ENCODE measurements at regions not wholly inside any gene's neighbourhood (a gene's known extent, or its start where the extent isn't known, plus 50 kb on each side); places are given as distances from the start of the nearest gene placed in this dataset.
"Not testable (repeated sequence)": the region's sequence is repeated elsewhere in the genome, so short reads cannot be mapped to it uniquely, and the experiment has no call there.

GRCh38 chr14:106317593-106317992, 791.2 kb downstream of the TMEM121 start:
- 0% methylated on average over 2 of the region's 5 CpGs for WGBS (ENCODE audit: missing lambda C conversion rate)
- no peaks in the 10 kb centered on the region for H3K9me3 ChIP-seq

DNA sequence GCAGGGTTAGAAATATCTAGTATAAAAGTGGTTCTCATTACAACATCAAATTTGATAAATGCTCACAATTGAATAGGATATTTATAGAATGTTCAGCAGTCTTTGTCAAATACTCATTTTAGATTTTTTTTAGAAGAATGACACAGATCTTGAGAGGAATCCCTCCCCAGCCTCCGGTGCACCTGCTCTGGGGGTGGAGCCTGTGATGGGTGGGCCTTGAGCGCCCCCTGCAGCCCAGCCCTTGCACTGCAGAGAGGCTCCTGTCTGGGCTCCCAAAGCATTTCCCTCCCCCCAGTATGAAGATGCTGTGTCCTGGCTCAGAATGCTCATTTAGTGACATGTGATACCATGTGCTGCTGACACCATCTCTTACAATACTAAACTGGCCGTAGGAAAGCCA, 792.3 kb downstream of the TMEM121 start:
- Histone ChIP-seq H3K4me3 (no peak overlapping the region), H3K4me1 (no peaks in the 10 kb centered on the region), H3K27ac (no peak overlapping the region), H3K9me3 (no peaks in the 10 kb centered on the region), H3K4me2 (no peak overlapping the region)
- FAIRE-seq = no peak
- no peak for DNase-seq (ENCODE audit: low read depth in 1 of 2, low spot score in 1 of 2)
- WGBS (ENCODE audit: missing lambda C conversion rate) = 0% methylated on average over 3 of the region's 3 CpGs
- POLR2A ChIA-PET = no interaction called here
- ATAC-seq = no peak
- TF ChIP-seq EHMT2 (IDR thresholded peaks at IDR 0.05; ENCODE audit: low read depth) (no peak), FOSL2 (IDR thresholded peaks at IDR 0.05) (no peak), FOSL2 (CRISPR knock-in tag; IDR thresholded peaks at IDR 0.05) (no peak), HDAC2 (IDR thresholded peaks at IDR 0.05) (no peak), SMC3 (IDR thresholded peaks at IDR 0.05) (no peak), ZFP36 (IDR thresholded peaks at IDR 0.05; ENCODE audit: borderline replicate concordance, partially characterized antibody) (no peak), POLR2A (IDR thresholded peaks at IDR 0.05; ENCODE audit: low read length) (no peak), ZNF302 (CRISPR knock-in tag; IDR thresholded peaks at IDR 0.05) (no peak), RFX5 (IDR thresholded peaks at IDR 0.05) (no peak)
- CTCF ChIA-PET = no interaction called here

More at GRCh38 chr14:106317593-106317992, 791.2 kb downstream of the TMEM121 start:
- ATAC-seq (no peak), DNase-seq (ENCODE audit: low read depth in 1 of 2, low spot score in 1 of 2) (no peak), FAIRE-seq (no peak)
- H3K4me1 ChIP-seq = no peaks in the 10 kb centered on the region
- H3K4me3 ChIP-seq = no peak overlapping the region
- H3K27ac ChIP-seq = no peak overlapping the region
- ChIA-PET POLR2A (no interaction called here), CTCF (interaction anchor here (0.6 kb wide), 1 partner anchor 9 kb away, joined by 3 read pairs; no protein-coding TSS in a partner anchor)
- H3K4me2 ChIP-seq = no peak overlapping the region
- TF ChIP-seq BHLHE40 (IDR thresholded peaks at IDR 0.05; ENCODE audit: low read depth, low read length) = no peak
- TF ChIP-seq USF2 (IDR thresholded peaks at IDR 0.05) = no peak
- no peak for TF ChIP-seq MAZ (IDR thresholded peaks at IDR 0.05; ENCODE audit: borderline replicate concordance, low read depth, low read length)
- TF ChIP-seq CEBPB (IDR thresholded peaks at IDR 0.05) = no peak
- no peak for TF ChIP-seq MAFK (IDR thresholded peaks at IDR 0.05; ENCODE audit: partially characterized antibody)
- TF ChIP-seq KDM5A (IDR thresholded peaks at IDR 0.05) = no peak
- no peak for TF ChIP-seq PHF8 (IDR thresholded peaks at IDR 0.05; ENCODE audit: borderline replicate concordance, low read depth)
- TF ChIP-seq, protein P1, sequence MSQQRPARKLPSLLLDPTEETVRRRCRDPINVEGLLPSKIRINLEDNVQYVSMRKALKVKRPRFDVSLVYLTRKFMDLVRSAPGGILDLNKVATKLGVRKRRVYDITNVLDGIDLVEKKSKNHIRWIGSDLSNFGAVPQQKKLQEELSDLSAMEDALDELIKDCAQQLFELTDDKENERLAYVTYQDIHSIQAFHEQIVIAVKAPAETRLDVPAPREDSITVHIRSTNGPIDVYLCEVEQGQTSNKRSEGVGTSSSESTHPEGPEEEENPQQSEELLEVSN (IDR thresholded peaks at IDR 0.05; ENCODE audit: borderline replicate concordance, low read depth) = no peak
- no peak for TF ChIP-seq REST (IDR thresholded peaks at IDR 0.05)
- no peak for TF ChIP-seq JUNB (IDR thresholded peaks at IDR 0.05)
- TF ChIP-seq RNF2 (IDR thresholded peaks at IDR 0.05; ENCODE audit: borderline replicate concordance, low read depth) = no peak
- TF ChIP-seq RAD21 (conservative IDR thresholded peaks at IDR 0.05 in 1 of 2, IDR thresholded peaks at IDR 0.05 in 1 of 2) = no peak
- TF ChIP-seq HOXA7 (CRISPR knock-in tag; IDR thresholded peaks at IDR 0.05) = no peak
- TF ChIP-seq NFE2L2 (conservative IDR thresholded peaks at IDR 0.05; ENCODE audit: low read length) = no peak
- no peak for TF ChIP-seq SREBF2 (IDR thresholded peaks at IDR 0.05)
- TF ChIP-seq, protein P2, sequence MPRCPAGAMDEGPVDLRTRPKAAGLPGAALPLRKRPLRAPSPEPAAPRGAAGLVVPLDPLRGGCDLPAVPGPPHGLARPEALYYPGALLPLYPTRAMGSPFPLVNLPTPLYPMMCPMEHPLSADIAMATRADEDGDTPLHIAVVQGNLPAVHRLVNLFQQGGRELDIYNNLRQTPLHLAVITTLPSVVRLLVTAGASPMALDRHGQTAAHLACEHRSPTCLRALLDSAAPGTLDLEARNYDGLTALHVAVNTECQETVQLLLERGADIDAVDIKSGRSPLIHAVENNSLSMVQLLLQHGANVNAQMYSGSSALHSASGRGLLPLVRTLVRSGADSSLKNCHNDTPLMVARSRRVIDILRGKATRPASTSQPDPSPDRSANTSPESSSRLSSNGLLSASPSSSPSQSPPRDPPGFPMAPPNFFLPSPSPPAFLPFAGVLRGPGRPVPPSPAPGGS (IDR thresholded peaks at IDR 0.05) = no peak

GRCh38 chr14:106323970-106324369, 797.6 kb downstream of the TMEM121 start:
- WGBS (ENCODE audit: missing lambda C conversion rate) = 22% methylated on average over 16 of the region's 17 CpGs
- POLR2A ChIA-PET; FAIRE-seq; H3K9me3 ChIP-seq; H3K4me2 ChIP-seq; CTCF ChIA-PET; H3K27ac ChIP-seq; DNase-seq (ENCODE audit: low read depth in 1 of 2, low spot score in 1 of 2); H3K4me1 ChIP-seq; H3K4me3 ChIP-seq; ATAC-seq: not testable (repeated sequence)
